NCI-H82 (cell line): ENCODE measurements at regions not wholly inside any gene's neighbourhood (a gene's known extent, or its start where the extent isn't known, plus 50 kb on each side); places are given as distances from the start of the nearest gene placed in this dataset.

Experiments used
- DNase-seq: peaks from one replicate; lab custom pipeline; 2025; lab: John Stamatoyannopoulos, UW

DNA sequence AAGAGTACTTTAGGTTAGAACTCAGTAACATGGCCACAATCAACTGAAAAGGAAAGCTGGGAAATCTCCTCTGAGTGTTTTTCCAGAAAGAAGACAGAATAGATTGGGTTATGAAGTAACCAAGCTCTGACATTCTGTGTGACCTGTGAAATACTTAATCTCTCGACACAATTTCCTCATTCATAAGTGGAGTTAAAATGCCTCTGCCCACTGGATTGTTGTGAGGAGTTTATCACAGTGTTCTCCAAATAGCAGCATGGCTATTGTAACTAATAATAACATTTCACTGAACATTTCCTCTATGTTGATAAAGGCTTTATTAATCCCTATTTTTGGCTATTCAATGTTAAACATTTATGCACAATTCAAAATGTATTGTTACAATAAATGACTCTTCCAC is 311.0 kb downstream of the GABRB2 start:
- DNase-seq = no peak

- DNase-seq = no peak
These were observed 313.0 kb downstream of the GABRB2 start for GRCh38 chr5:161233553-161233952.

DNA sequence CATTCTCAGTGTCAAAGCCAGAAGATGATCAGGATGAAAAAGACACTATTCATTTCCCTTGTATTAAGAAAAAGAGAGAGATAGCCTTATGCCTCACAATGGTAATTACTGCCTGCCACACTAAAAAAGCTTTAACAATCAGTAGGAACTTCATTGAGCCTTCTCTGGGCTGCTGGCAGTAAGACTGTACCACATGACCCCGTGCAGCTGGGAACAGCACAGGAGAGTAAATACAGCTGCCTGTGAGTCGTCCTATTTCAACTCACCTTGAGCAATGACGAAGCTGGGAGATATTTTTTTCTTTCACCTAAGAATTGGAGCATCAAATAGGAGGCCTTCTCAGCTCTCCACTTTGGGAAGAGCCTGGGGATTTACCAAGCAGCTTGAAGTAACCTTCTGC is 316.3 kb downstream of the GABRB2 start:
- no peak for DNase-seq

DNA sequence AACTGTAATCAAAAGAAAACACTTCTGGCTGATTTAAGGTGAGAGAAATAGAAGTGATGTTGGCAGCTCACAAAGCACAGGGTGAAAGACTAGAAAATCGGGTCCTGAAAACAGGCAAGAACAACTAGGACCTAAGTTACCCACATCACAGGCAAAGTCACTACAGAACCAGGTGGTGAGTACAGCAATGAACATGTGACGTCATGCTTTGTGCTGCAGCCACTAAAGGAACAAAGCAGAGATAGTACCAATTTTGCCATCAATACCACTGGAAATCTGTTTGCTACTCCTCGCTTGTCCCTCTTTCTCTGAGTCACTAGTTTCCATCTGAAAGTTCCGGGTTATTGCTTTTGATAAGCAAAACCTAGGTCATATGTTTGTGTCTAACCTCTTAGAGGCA is 326.7 kb downstream of the GABRB2 start:
- no peak for DNase-seq

DNA sequence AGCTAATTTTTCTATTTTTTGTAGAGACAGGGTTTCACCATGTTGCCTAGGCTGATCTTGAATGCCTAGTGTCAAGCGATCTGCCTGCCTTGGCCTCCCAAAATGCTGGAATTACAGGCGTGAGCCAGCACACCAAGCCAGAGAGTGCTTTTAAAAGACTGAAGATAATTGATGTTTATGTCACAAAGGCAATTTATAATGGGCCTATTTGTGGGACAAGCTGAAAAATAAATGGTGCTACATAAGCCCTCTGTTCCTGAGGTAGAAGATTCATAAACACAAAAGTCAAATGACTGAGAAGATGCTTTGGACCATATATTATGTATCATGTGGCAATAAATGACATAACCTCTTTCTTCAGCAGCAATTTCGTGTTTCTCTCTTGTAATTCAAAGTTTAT is 329.6 kb downstream of the GABRB2 start:
- DNase-seq = no peak

DNA sequence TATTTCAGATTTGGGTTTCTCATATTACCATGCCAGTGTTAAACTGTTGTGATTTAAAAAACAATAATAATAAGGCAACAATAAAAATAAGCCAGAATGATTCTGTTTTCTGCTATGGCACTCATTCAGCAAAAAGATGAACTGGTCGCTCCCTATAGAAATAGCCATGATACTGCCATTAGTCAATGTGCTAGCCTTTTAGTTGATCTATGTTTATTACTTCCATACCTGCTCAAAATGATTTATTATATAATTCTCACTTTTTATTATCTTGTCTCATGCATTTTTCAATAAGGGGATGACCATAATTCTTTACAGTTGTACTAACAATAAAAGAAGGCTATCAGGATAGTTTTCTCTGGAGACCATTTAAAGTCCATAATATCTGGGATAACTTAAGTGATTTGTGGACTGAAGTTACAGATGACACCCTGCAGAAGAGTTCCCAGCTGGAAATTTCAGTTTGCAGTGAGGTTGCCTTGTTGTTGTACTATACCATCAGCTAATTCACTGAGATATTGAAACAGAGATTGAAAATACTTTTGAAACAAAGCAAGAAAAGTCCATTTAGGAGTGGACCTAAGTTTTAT is 334.3 kb downstream of the GABRB2 start:
- no peak for DNase-seq

DNA sequence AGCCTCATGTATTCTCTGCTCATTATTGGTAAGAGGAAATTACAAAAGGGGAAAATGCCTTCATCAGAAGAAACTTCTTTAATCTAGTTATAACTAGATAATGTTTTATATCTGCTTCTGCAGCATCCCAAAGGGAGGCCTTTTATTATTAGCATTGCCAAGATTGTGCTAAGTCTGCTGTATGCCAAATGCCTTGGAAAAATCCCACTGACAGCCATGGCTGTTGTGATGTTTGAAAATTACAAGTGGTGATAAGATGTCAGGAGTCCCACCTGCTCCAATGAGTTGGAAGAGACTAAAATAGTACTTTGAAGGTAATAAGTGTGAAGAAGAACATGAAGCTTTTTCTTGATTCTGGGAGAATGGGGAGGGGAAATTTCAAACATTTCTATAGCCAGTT is 345.0 kb downstream of the GABRB2 start:
- DNase-seq = no peak

GRCh38 chr5:161190778-161191177 is 338.8 kb upstream of the ATP10B start:
- no peak for DNase-seq

DNA sequence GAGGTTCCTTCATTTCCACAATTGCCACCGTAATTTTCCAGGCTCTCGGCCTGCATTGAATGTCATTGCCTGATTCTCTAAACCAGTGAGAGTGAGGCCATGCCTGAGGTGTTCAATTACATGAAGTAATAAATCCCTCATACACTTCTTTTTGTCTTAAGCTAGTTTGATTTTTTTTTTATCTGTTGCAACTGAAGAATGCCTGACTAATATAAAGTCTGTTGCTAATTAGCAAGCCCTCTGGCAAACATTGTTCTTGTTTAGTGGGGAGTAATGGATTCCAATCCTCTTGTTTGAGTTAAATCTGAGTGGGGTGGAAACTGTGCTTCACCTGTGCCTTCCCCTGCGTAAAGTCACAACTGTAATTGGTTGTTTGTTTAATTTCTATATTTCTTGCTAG is 338.1 kb upstream of the ATP10B start:
- no peak for DNase-seq

GRCh38 chr5:161189452-161189851 is 337.4 kb upstream of the ATP10B start:
- no peak for DNase-seq

DNA sequence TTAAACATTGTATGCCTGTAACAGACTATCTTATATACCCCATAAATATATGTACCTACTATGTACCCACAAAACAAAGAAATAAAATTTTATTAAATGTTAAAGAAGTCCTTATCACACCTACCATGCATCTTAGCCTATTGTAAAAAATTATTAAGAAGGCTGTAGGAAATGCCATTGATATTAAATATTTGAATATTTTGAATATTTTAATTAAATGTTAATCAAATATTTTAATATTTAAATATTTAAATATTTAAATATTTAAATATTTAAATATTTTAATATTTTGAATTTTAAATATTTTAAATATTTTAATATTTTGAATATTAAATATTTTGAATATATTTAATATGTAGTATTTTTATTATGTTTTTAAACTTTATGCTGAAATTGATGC is 331.5 kb upstream of the ATP10B start:
- no peak for DNase-seq

DNA sequence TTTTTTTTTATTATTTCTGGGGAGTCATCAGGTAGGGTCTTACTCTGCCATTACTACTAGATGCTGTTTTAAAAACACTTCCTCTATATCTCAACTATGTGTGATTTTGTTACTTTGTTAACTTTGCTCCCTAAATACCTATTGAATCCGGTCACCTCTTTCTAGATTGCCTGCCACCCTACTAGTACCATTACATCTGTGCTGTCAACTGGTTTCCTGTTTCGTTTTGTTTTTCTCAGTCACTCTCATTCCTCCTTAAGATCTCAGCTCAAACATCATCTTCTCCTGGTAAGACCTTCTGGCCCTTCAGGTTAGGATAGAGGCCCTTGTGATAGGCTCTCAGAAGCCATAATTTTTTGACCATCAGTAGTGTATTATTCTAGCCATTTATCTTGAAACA is 324.2 kb upstream of the ATP10B start:
- DNase-seq = no peak

DNA sequence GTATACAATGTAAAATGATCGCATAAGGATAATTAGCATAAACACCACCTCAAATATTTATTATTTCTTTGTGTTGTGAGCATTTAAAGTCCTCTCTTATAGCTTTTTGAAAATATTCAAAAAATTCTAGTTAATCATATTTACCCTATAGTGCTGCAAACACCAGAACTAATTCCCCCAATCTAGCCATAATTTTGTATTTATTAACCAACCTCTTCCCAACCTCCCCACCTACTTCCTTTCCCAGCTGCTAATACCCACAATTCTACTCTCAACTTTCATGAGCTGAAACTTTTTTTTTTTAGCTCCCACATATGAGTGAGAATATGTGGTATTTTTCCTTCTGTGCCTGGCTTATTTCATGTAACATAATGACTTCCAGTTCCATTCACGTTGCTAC is 317.8 kb upstream of the ATP10B start:
- DNase-seq = no peak

DNA sequence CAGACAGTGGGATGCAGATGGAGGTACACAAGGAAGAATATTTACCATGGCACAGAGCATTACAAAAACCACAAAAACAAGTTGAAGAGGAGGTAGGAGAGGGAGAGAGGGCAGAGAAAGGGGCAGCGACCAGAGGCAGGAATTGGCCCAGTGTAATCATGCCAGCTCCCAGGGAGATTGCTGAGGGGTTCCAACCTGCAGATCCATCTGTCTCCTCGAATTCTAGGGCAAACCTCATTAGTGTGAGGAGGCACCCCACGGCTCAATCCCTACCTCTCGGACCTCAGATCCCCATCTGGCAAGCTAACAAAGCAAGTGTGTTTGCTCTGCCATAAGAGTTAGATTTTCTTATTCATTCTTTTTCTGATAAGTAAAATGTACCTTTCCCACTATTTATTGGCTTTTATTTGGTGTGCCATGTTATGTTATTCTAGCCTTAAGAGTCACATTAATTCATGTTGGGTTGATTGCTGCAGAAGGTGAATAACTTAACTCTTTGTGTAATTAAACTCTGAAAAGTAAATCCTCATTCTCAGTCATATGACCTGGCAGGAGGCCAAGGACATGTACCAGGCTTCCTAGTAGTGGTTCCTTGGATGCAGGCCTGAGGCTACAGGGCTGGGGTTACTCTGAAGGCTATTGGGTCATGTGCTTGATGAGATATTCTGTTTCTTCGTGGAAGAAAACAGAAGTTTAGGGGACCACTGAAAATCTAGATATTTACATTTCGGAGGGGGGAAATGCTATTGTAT is 315.2 kb upstream of the ATP10B start:
- DNase-seq = peak; percentile 69

- no peak for DNase-seq
These were observed 314.1 kb upstream of the ATP10B start for GRCh38 chr5:161165998-161166660.

DNA sequence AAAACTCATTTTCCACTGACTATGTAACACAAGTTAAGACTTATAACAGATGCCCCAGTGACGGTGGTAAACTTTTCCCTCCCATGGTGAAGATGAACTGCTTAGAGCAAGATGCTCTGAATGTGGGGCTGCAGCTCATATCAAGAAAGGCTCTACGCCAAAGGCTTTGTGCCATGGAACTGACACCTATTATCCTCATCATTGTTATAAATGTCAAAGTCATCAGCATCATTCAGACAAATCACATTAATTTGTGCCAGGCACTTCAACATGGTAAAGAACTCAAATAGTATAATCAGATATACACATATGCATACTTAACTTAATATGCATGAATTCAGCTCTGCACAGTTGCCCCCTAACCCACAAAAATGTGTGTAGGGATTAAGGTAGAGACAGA is 305.9 kb upstream of the ATP10B start:
- DNase-seq = no peak

DNA sequence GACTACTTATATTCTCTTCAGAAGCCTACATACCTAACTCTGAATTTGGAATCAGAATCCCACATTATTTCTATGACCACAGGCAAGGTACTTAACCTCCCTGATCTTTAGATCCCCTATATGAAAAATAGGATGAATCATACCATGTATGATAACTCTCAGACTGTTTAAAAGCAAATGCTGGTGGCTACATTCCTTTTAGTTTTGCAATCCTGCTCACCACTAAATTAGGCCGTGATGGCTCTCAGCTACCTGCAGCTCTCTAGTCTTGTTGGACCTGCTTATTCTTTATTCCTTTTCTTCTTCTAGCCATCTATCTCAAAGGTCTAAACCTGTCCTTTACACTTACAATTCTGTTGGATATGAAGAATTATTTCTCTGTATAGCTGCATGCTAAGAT is 303.4 kb upstream of the ATP10B start:
- DNase-seq = no peak

DNA sequence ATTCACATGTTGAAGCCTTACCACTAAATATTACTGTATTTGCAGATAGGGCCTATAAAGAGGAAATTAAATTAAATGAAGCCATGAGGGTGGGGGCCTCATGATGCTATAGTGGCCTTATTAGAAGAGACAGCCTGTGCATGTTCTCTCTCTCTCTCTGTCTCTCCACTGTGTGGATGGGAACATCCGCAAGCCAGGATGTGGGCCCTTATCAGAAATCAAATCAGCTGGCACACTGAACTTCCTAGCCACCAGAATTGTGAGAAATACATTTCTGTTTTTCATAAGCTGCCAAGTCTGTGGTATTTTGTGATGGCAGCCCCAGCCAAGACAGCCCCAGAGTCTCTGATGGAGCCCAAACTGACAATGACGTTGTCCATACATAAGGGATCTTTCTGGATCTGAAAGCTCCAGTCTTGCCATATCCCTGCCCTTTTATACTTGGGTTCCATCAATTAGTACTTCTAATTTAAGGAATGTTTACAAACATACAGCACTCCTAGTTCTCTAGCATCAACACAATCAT is 300.5 kb upstream of the ATP10B start:
- DNase-seq = no peak

DNA sequence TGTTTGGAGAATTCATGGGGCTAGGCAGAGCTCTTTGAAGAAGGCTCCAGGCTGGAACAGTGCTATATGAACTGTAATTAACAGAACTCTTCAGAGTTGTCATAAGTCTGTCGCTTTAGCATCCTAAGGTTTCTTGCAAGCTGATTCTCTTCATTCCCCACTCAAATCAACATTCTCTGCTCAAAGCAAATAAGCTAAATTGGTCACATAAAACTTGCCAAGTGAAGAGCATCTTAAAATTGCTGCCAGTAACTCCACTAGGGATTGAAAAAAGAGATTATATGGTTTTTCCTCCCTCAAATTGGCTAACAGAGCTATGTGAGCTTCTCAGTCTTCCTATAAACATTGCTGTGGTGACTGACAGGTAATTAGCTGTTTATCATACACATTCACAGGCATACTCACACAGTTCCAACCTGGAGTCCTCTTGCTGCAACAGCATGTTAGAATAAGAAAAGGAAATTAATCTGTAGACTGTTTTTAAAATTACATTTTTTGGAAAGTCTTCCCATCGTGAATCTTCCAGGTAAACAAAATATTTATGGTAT is 298.5 kb upstream of the ATP10B start:
- no peak for DNase-seq

- DNase-seq = no peak
These were observed 297.1 kb upstream of the ATP10B start for GRCh38 chr5:161149078-161149477.

GRCh38 chr5:161138751-161139455 is 286.9 kb upstream of the ATP10B start:
- no peak for DNase-seq

- no peak for DNase-seq
These were observed 282.9 kb upstream of the ATP10B start for GRCh38 chr5:161134956-161135355.
